ENCODE measurements at regions not wholly inside any gene's neighbourhood (a gene's known extent, or its start where the extent isn't known, plus 50 kb on each side); places are given as distances from the start of the nearest gene placed in this dataset.

DNA sequence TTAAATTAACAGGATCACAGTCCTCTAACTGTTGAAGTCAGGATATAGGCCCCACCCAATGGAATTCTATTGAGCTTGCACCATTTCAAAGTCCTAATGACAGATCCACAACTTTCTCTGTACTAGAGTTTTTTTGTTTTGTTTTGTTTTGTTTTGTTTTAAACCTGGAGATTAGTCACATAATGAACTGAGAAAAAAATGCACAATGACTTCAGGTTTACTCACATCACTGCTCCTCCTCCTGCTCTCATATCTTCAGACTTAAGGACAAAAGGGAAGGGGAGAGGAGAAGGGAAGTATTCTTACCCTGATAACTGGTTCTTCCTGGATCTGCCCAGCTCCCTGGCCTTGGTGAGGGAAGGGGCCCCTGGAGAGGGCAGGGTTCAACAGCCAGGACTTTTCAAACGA lies 208.2 kb upstream of the EPHA4 start:
- H3K4me1 Mint-ChIP-seq (ENCODE audit: low read depth): no peaks in the 10 kb centered on the region
- H3K27ac Mint-ChIP-seq (ENCODE audit: unreplicated experiment): no peak overlapping the region
- H3K36me3 Mint-ChIP-seq (ENCODE audit: low read depth): no peaks in the 10 kb centered on the region
- TF ChIP-seq, protein P1, sequence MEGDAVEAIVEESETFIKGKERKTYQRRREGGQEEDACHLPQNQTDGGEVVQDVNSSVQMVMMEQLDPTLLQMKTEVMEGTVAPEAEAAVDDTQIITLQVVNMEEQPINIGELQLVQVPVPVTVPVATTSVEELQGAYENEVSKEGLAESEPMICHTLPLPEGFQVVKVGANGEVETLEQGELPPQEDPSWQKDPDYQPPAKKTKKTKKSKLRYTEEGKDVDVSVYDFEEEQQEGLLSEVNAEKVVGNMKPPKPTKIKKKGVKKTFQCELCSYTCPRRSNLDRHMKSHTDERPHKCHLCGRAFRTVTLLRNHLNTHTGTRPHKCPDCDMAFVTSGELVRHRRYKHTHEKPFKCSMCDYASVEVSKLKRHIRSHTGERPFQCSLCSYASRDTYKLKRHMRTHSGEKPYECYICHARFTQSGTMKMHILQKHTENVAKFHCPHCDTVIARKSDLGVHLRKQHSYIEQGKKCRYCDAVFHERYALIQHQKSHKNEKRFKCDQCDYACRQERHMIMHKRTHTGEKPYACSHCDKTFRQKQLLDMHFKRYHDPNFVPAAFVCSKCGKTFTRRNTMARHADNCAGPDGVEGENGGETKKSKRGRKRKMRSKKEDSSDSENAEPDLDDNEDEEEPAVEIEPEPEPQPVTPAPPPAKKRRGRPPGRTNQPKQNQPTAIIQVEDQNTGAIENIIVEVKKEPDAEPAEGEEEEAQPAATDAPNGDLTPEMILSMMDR (IDR thresholded peaks at IDR 0.05): no peak
- no peak for DNase-seq (ENCODE audit: low spot score)
- H3K27me3 Mint-ChIP-seq (ENCODE audit: low read depth): no peaks in the 10 kb centered on the region
- no peak overlapping the region for H3K4me3 Mint-ChIP-seq (ENCODE audit: unreplicated experiment)
- H3K9me3 Mint-ChIP-seq (ENCODE audit: low read depth): peaks cover 6% of the 10 kb centered on the region

DNA sequence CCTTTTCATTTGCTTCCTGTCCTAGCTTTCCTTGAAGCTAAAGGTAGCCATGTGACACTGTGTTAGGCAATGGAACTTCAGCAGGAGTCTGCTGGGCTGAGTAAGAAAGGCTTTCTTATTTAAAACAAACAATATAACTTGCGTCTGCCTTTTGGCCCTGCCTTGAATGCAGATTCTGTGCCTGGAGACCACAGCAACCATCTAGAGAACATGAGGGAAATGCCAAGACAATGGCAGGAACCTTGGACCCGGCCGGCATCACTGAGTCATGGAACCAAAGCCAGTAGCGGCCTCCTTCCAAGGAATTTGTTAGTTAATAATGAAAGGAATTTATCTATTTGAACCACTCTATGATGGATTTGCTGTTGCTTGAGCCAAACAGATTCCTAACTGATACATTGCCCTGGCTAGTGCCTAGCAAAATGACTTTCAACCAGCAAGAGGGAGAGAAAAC lies 207.5 kb upstream of the EPHA4 start:
- H3K4me3 Mint-ChIP-seq (ENCODE audit: unreplicated experiment): no peak overlapping the region
- H3K27ac Mint-ChIP-seq (ENCODE audit: unreplicated experiment): no peak overlapping the region
- H3K36me3 Mint-ChIP-seq (ENCODE audit: low read depth): no peaks in the 10 kb centered on the region
- no peaks in the 10 kb centered on the region for H3K4me1 Mint-ChIP-seq (ENCODE audit: low read depth)
- H3K9me3 Mint-ChIP-seq (ENCODE audit: low read depth): peaks cover 6% of the 10 kb centered on the region
- DNase-seq (ENCODE audit: low spot score): no peak
- TF ChIP-seq, protein P1 (IDR thresholded peaks at IDR 0.05): no peak
- no peaks in the 10 kb centered on the region for H3K27me3 Mint-ChIP-seq (ENCODE audit: low read depth)

DNA sequence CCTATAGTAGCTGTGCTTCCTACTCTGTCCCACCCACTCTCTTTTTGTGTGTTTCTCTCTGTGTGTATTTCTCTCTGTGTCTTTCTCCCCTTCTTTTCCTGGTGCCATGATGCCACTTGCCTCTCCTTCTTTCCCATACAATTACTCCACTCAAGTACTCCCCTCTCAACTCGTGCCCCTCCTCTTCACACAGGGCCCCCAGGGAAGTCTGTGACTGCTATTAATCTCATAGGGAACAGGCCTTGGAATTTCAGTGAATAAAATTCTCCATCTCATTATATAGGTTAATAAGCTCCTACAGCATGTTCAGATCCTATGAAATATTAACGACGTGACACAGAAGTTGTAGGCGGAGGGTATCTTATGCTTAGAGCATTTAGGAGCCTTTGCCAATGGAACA lies 205.9 kb upstream of the EPHA4 start:
- Mint-ChIP-seq H3K27me3 (ENCODE audit: low read depth) (no peaks in the 10 kb centered on the region), H3K36me3 (ENCODE audit: low read depth) (no peaks in the 10 kb centered on the region), H3K9me3 (ENCODE audit: low read depth) (peaks cover 3% of the 10 kb centered on the region), H3K4me3 (ENCODE audit: unreplicated experiment) (no peak overlapping the region), H3K27ac (ENCODE audit: unreplicated experiment) (no peak overlapping the region), H3K4me1 (ENCODE audit: low read depth) (no peaks in the 10 kb centered on the region)
- TF ChIP-seq, protein P1 (IDR thresholded peaks at IDR 0.05): no peak
- DNase-seq (ENCODE audit: low spot score): no peak

DNA sequence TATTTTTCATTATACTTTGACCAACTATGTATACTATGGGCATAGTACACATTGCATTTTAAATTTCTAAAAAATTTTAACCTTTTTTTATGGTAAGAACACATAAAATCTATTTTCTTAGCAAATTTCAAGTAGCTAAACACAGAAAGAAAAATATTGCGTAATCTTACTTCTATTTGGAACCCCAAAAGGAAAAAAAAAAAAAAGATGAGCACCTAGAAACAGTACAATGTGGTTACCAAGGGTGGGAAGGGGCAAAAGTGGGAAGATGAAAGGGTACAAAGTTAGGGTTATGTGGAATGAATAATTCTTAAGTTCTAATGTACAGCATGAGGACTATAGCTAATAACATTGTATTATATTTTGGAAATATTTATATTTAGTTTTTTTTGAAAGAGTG lies 205.0 kb upstream of the EPHA4 start:
- H3K27ac Mint-ChIP-seq (ENCODE audit: unreplicated experiment): no peak overlapping the region
- H3K4me3 Mint-ChIP-seq (ENCODE audit: unreplicated experiment): no peak overlapping the region
- H3K36me3 Mint-ChIP-seq (ENCODE audit: low read depth): peaks cover 1% of the 10 kb centered on the region
- DNase-seq (ENCODE audit: low spot score): no peak
- no peaks in the 10 kb centered on the region for H3K9me3 Mint-ChIP-seq (ENCODE audit: low read depth)
- peaks cover 7% of the 10 kb centered on the region for H3K27me3 Mint-ChIP-seq (ENCODE audit: low read depth)
- TF ChIP-seq, protein P1 (IDR thresholded peaks at IDR 0.05): no peak
- H3K4me1 Mint-ChIP-seq (ENCODE audit: low read depth): no peaks in the 10 kb centered on the region

DNA sequence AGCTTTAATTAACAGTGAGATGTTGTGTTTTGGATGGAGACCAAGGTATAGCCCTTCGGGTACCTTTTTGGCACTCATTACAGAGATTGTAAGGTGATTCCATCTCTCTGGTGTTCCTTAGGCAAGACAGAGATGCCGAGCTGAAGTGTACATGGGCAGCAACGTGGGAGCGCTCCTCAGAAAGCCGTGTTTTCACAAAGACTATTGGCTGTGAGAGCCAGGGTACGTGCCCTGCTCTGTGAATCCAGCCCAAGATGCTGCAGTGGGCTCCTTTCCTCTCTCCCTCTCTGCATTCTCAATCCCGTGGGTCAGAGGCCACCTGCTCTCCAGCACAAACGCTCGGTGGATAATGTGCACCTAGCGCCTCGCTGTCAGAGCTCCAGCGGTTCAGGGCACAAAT lies 203.0 kb upstream of the EPHA4 start:
- no peak overlapping the region for H3K27ac Mint-ChIP-seq (ENCODE audit: unreplicated experiment)
- H3K36me3 Mint-ChIP-seq (ENCODE audit: low read depth): peaks cover 1% of the 10 kb centered on the region
- TF ChIP-seq, protein P1 (IDR thresholded peaks at IDR 0.05): no peak
- no peak for DNase-seq (ENCODE audit: low spot score)
- no peak overlapping the region for H3K4me3 Mint-ChIP-seq (ENCODE audit: unreplicated experiment)
- H3K4me1 Mint-ChIP-seq (ENCODE audit: low read depth): no peaks in the 10 kb centered on the region
- H3K9me3 Mint-ChIP-seq (ENCODE audit: low read depth): no peaks in the 10 kb centered on the region
- H3K27me3 Mint-ChIP-seq (ENCODE audit: low read depth): peaks cover 7% of the 10 kb centered on the region

Measured in chondrocyte (in vitro differentiated cells).